Vagina (tissue), 2 donors: ENCODE measurements at regions not wholly inside any gene's neighbourhood (a gene's known extent, or its start where the extent isn't known, plus 50 kb on each side); places are given as distances from the start of the nearest gene placed in this dataset.

ENCODE experiments used
- DNase-seq, 2 donors: peaks; one replicate each; pipeline ENCODE4 v3.0.0-alpha.2; 2017; ENCODE audit errors: extremely low spot score in 2 of 2
- H3K27ac ChIP-seq: fragments of 200-600 bp; sonication (generic); one replicate; pipeline ENCODE4 v1.5.1; 2019
- H3K27me3 ChIP-seq: fragments of 200-600 bp; sonication (generic); one replicate; pipeline ENCODE4 v1.5.1; 2019
- H3K36me3 ChIP-seq, 2 donors: fragments of 200-600 bp; sonication (generic); one replicate each; pipeline ENCODE4 v1.5.1; 2017 to 2019
- H3K4me1 ChIP-seq: fragments of 200-600 bp; sonication (generic); one replicate; pipeline ENCODE4 v1.5.1; 2019
- H3K4me3 ChIP-seq, 2 donors: fragments of 200-600 bp; sonication (generic); 1 replicate in 1 of 2; 2 replicates in 1 of 2; pipeline ENCODE4 v1.5.1; 2016 to 2019
- H3K9me3 ChIP-seq: fragments of 200-600 bp; sonication (generic); one replicate; pipeline ENCODE4 v1.5.1; 2019
- CTCF ChIP-seq, 3 experiments: fragments of 450-650 bp in 2 of 3; fragments of 200-600 bp in 1 of 3; sonication (generic) in 1 of 3; IDR thresholded peaks; one replicate each; pipeline ENCODE4 v1.5.1; 2017 to 2019; ENCODE audit warnings: antibody characterized with exemption in 3 of 3, mild to moderate bottlenecking in 2 of 3, moderate library complexity in 2 of 3
- POLR2A ChIP-seq, 2 donors: fragments of 450-650 bp; IDR thresholded peaks; one replicate each; pipeline ENCODE4 v1.6.1; 2017; ENCODE audit warnings: antibody characterized with exemption in 2 of 2, mild to moderate bottlenecking in 2 of 2, moderate library complexity in 2 of 2
- POLR2AphosphoS5 ChIP-seq, 2 donors: sonication (generic); formaldehyde crosslinking; IDR thresholded peaks; one replicate each; pipeline ENCODE4 v1.9.0; 2017; ENCODE audit warnings: antibody characterized with exemption in 2 of 2, mild to moderate bottlenecking in 2 of 2, low read depth in 1 of 2; ENCODE audit not compliant: insufficient read depth in 1 of 2
- intact Hi-C: fragments of 100-400 bp; cut with DNase I; formaldehyde crosslinking; loops from one replicate; pipeline ENCODE4 v1.15.1; 2023

GRCh38 chr10:121169406-121169805 is 318.2 kb downstream of the WDR11 start:
- H3K4me3 ChIP-seq: no peak overlapping the region
- no peaks in the 10 kb centered on the region for H3K9me3 ChIP-seq
- no peaks in the 10 kb centered on the region for H3K36me3 ChIP-seq
- no peak for TF ChIP-seq POLR2AphosphoS5 (IDR thresholded peaks at IDR 0.05; ENCODE audit: insufficient read depth in 1 of 2, low read depth in 1 of 2)
- no peak for TF ChIP-seq CTCF (IDR thresholded peaks at IDR 0.05)
- TF ChIP-seq POLR2A (IDR thresholded peaks at IDR 0.05): no peak
- H3K4me1 ChIP-seq: no peaks in the 10 kb centered on the region
- DNase-seq: no peak
- intact Hi-C loops: no loop called here
- H3K27ac ChIP-seq: no peak overlapping the region
- H3K27me3 ChIP-seq: no peaks in the 10 kb centered on the region

GRCh38 chr10:121171825-121172787 is 320.9 kb downstream of the WDR11 start:
- TF ChIP-seq CTCF (IDR thresholded peaks at IDR 0.05): no peak
- no peak for TF ChIP-seq POLR2A (IDR thresholded peaks at IDR 0.05)
- TF ChIP-seq POLR2AphosphoS5 (IDR thresholded peaks at IDR 0.05; ENCODE audit: insufficient read depth in 1 of 2, low read depth in 1 of 2): no peak
- Histone ChIP-seq H3K4me3 (no peak overlapping the region), H3K27ac (no peak overlapping the region), H3K9me3 (no peaks in the 10 kb centered on the region), H3K4me1 (no peaks in the 10 kb centered on the region), H3K36me3 (no peaks in the 10 kb centered on the region), H3K27me3 (no peaks in the 10 kb centered on the region)
- intact Hi-C loops: no loop called here
- no peak for DNase-seq

GRCh38 chr10:121179006-121179405 is 327.8 kb downstream of the WDR11 start:
- intact Hi-C loops: no loop called here
- H3K27ac ChIP-seq: no peak overlapping the region
- no peaks in the 10 kb centered on the region for H3K9me3 ChIP-seq

GRCh38 chr10:121182219-121182618 is 331.1 kb downstream of the WDR11 start:
- Histone ChIP-seq H3K36me3 (no peaks in the 10 kb centered on the region), H3K27me3 (no peaks in the 10 kb centered on the region), H3K27ac (no peak overlapping the region), H3K4me1 (no peaks in the 10 kb centered on the region), H3K4me3 (no peak overlapping the region), H3K9me3 (no peaks in the 10 kb centered on the region)
- no peak for TF ChIP-seq POLR2A (IDR thresholded peaks at IDR 0.05)
- TF ChIP-seq CTCF (IDR thresholded peaks at IDR 0.05): no peak
- TF ChIP-seq POLR2AphosphoS5 (IDR thresholded peaks at IDR 0.05; ENCODE audit: insufficient read depth in 1 of 2, low read depth in 1 of 2): no peak
- no peak for DNase-seq
- intact Hi-C loops: no loop called here

More at GRCh38 chr10:121179006-121179405, 327.8 kb downstream of the WDR11 start:
- no peak for DNase-seq
- H3K4me3 ChIP-seq: no peak overlapping the region
- TF ChIP-seq CTCF (IDR thresholded peaks at IDR 0.05) (no peak), POLR2AphosphoS5 (IDR thresholded peaks at IDR 0.05; ENCODE audit: insufficient read depth in 1 of 2, low read depth in 1 of 2) (no peak), POLR2A (IDR thresholded peaks at IDR 0.05) (no peak)
- no peaks in the 10 kb centered on the region for H3K27me3 ChIP-seq
- H3K4me1 ChIP-seq: no peaks in the 10 kb centered on the region
- H3K36me3 ChIP-seq: no peaks in the 10 kb centered on the region

- intact Hi-C loops: no loop called here
- Histone ChIP-seq H3K27ac (no peak overlapping the region), H3K4me1 (peaks cover 7% of the 10 kb centered on the region), H3K9me3 (no peaks in the 10 kb centered on the region), H3K4me3 (no peak overlapping the region), H3K27me3 (no peaks in the 10 kb centered on the region), H3K36me3 (no peaks in the 10 kb centered on the region)
- TF ChIP-seq POLR2A (IDR thresholded peaks at IDR 0.05): no peak
- no peak for DNase-seq
Observed at GRCh38 chr10:121183236-121183635, 332.1 kb downstream of the WDR11 start.
